HUDEP-2 (cell line): ENCODE measurements at regions not wholly inside any gene's neighbourhood (a gene's known extent, or its start where the extent isn't known, plus 50 kb on each side); places are given as distances from the start of the nearest gene placed in this dataset.

Source experiments
- DNase-seq, 76 experiments: peaks; one replicate each; lab custom pipeline; 2025; ENCODE audit not compliant: unreplicated experiment in 76 of 76; lab: John Stamatoyannopoulos, UW

DNA sequence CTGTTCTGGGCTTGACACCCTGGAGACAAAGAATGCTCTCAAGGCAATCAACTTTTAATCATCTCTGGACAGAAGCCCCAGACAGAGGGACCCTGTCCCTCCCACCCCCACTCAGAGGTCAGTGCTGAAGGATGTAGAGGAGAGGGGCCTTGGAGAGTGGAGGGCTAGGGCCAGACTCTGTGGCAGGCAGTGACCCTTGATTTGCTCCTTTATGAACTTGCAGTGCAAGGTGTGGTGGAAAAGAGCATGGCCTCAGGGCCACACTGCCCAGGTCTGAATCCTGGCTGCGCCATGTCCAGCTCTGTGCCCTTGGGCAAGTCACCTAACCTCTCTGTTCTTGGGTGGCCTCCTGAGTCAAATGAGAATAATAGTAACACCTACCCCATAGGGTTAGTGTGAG, 134.3 kb downstream of the TMEM132E start:
- no peak for DNase-seq

DNA sequence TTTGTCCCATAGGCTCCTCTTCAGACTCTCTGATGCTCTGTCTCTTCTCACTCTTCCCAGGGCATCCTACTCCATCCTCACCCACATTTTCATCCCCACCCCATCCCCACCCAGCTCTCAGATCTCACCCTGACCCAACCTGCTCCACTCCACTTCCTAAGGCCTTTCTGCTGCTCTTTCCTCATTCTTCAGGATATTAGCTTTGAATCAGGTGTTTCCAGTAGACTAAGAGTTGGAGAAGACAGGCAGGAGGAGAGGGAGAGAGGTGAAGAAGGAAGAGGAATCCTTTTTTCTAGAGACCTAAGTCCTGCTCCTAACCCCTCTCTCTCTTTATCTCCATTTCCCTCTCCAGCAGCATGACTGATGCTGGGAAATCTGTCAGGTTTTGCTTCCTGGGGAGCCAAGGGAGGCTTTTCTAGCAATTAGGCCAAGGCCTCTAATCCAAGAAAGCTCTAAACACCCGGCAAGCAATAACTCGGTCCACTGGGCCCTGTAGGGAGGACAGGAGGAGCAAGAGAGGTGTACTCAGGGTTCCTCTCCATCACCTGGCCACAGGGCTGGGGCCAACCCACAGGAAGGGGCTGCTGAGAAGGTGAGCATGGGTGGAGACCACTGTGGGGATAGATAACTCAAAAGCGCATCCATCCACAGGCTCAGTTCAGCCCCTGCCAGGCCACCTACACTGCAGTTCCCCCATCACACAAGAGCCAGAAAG, 133.3 kb downstream of the TMEM132E start:
- DNase-seq: no peak

DNA sequence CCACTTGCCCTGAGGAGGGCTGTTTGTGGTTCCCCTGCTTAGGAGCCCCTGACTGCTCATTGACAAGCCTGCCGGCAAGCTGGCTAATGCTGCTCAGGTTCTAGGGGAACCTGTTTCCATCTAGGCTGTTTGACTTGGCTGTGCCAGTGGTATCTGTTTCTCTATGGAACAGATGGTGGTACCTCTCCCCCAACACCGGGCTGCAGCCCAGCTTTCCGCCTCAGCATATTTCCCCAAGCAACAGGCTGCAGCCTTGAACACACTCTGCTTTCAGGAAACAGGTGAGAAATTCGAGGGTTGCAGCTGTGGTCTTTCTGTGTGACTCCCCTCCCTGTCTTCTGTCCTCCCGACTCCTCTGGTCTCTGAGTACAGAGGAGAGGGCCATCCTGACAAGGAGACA, 132.3 kb downstream of the TMEM132E start:
- no peak for DNase-seq

DNA sequence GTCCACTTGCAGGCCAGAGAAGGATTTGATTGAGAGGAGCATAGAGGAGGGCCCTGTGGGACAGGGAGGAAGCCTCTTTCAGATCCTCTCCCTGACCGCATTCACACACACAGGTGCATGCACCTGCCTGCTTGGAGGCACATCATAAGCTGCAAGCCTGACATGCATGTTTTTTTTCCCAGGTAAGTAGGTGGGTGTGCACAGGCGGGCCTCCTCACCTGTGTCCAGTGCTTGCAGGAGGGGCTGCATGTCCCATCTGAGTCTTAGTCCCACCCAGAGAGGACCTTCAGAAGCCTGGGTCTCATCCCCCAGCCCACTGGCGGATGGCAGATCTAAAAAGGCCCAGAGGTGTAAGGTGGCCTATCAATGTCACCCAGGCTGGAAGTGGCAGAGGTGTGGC, 130.8 kb downstream of the TMEM132E start:
- no peak for DNase-seq

DNA sequence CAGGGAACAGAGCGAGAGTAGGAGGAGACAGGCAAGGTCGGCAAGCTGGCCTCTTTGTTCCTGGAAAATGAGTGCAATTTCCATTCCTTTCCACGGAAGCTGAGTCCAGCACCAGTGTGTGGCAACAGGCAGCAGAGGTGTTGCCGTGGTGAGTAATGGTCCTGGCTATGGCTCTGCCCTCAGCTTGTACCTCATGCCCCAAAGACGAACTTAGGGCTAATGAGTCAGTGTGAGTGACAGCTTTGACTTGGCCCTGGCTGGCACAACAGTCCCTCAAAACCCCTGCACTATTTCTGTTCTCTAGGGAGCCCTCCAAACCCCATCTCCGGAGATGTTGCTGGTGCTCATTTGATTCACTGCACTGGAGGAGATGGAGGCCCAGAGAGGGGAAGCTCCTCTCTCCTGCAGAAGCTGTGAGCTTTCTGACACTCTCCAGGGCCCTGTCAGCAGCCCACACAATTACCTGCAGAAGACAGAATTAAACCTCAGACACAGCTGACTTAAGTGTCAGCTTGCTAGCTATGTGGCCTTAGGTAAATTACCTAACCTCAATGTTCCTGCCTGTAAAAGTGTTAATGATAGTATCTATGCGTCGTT, 129.9 kb downstream of the TMEM132E start:
- no peak for DNase-seq

DNA sequence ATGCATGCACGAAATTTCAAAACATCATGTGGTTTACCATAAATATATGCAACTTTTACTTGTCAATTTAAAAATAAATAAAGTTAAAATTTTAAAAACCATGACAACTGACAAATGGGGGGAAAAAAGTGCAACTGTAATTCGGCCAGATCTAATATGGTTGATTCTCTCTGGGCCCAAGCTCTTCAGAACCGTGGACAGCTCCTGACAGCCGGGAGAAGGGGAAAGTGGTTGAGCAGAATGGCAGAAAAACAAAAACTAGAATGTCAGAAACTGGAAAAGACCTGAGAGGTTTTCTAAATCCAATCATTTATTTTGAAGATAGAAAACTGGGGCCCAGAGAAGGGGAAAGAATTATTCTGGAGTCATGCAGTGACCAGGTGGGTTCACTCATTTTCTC, 126.6 kb downstream of the TMEM132E start:
- peak in 23 of 76 experiments; percentile 1 to 22 (median 10) for DNase-seq

DNA sequence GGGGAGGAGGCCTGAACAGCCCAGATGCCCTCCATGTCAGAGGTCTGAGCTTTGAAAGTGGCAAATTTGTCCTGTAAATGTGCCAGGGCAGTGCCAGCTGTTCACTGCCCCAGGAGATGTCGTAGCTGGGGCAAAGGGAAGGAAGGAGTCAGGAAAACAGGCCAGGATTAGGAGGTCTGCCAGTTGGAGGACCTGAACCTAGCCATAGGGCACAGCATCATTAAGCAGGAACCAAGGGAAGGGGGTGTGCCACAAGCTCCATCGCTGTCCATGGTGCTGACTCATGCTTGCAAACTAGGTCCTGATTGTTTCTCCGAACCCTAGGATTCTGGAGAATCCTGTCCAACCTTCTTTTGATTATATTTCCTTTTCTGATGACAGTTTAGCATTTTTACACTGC, 124.2 kb downstream of the TMEM132E start:
- peak in 41 of 76 experiments; percentile 0 to 51 (median 18) for DNase-seq

DNA sequence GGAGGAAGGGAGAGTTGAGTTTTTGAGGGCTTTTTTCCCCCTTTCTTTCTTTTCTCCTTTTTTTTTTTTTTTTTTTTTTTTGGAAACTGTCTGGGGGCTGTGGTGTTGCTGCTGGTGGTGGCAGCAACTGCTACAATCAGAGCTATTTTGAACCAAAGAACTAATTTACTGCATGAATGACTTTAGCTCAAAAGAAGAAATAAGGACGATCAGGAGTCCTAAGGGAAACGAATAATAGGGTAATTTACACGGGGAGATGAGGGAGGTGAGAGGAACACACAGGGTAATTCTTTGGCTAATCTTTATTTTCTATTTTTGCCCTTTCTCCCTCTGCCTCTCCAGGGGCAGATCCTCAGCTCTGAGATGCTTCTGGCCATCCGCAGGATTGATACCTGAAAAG, 119.8 kb downstream of the TMEM132E start:
- no peak for DNase-seq

DNA sequence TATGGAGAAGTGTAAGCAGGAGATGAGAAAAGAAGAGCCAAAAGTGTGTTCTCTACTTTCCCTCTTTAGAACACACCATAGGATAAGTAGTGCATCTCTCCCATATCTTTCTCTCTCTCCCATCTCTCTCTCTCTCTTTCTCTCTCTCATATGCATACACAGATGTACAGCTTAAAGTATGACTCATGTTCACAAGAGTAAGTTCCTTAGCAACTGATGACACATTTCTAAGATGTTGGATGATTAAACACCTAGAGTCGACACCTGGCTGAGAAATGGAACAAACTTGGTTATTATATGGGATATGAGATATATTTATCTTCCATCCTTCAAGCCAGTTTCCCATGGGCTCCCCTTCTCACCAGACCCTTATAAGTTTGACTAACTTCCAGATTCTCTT, 113.5 kb downstream of the TMEM132E start:
- DNase-seq: no peak
